GM21423 (cell line): ENCODE measurements at regions not wholly inside any gene's neighbourhood (a gene's known extent, or its start where the extent isn't known, plus 50 kb on each side); places are given as distances from the start of the nearest gene placed in this dataset.

Source experiments
- ATAC-seq: cut with Tn5 transposase; IDR thresholded peaks from one replicate; pipeline ENCODE4 v1.9.1; 2021; ENCODE audit warnings: mild to moderate bottlenecking, moderate library complexity; ENCODE audit not compliant: unreplicated experiment

DNA sequence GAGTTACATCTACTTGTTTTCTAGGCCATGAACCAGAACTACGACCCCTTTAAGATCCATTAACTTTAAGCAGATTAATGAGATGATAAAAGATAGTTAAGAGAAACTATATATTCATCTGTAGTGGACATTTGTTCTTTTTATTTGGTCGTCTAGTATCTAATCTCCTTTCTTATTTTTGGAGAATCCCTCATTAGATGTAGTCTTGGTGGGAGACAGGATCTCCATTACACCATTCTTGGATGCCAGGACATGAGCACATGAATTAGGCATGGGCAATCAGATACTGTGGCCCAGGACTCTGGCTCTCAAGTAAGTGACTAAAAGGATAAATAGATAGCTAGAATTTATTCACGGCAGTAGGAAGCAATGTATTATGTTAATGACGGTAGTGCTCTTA, 245.0 kb downstream of the ATP23 start:
- ATAC-seq = no peak

DNA sequence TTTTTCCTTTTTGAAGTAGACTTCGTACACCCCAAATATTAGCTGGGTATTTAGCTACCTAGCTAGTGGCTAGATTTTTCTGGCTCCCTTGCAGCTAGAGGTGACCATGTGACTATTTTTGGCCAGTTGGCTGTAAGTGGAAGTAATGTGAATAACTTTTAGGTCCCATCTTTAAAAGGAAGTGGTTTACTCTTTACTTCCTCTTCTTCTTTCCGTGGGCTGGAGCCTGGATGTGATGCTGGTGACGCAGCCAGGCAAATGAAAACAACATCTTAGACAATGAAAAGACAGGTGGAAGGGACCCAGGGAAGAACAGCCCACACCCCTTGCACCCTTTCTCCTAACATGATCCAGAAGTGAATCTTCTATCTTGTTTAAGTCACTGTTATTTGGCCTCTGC, 245.5 kb downstream of the ATP23 start:
- no peak for ATAC-seq

- ATAC-seq = no peak
Observed at GRCh38 chr12:58189030-58189429, 247.7 kb downstream of the ATP23 start.

DNA sequence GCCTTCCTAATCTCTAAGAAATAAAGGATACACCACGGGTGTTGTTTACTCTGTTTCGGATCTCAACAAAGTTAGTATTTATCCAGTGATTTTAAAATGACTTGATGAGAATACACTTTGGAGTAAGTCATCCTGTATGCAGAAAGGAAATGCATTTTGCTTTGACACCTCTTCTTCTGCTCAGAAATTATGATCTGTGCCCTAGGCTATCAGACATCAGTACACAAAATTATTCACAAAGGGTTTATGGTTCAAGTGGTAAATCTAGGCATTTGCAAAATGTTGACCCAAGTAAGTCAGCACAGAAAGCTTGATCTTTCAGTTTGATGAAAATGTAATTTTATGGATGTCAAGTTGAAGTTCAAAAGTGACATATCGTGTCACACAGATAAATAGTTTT, 248.5 kb downstream of the ATP23 start:
- no peak for ATAC-seq

DNA sequence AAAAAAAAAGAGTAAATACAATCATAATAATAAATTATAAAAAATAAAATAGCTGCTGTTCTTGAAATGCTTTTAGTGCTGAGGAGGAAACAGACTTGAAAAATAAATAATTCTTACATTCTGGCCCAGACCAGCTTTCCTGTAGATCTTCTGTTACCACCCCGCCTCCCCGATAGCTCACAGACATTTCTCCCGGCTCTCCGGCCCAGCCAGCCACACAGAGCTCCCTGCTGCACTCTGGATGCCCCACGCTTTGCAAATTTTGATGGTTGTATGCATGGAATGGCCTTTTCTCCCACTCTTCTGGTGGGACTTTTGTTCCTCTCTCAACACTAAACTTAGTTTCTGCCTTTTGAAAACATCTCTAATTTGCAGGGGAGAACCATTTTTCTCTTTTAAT, 249.3 kb downstream of the ATP23 start:
- ATAC-seq = no peak

- ATAC-seq = no peak
Observed at GRCh38 chr12:58196971-58197370, 255.6 kb downstream of the ATP23 start.

GRCh38 chr12:58202933-58203718, 261.8 kb downstream of the ATP23 start:
- ATAC-seq = no peak

GRCh38 chr12:58204071-58204470, 262.7 kb downstream of the ATP23 start:
- no peak for ATAC-seq

- ATAC-seq = no peak
Observed at GRCh38 chr12:58206876-58207275, 265.5 kb downstream of the ATP23 start.

DNA sequence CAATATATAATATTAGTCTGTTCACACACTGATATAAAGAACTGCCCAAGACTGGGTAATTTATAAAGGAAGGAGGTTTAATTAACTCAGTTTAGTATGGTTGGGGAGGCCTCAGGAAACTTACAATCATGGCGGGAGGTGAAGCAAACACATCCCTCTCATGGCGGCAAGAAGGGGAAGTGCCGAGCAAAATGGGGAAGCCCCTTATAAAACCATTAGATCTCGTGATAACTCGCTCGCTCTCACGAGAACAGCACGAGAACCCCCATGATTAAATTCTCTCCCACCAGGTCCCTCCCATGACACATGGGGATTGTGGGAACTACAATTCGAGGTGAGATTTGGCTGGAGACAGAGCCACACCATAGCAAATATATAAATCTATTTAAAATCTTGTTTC, 269.8 kb downstream of the ATP23 start:
- ATAC-seq = no peak

- ATAC-seq = no peak
Observed at GRCh38 chr12:58217130-58217529, 275.8 kb downstream of the ATP23 start.

- ATAC-seq = no peak
Observed at GRCh38 chr12:58224536-58225105, 283.3 kb downstream of the ATP23 start.

DNA sequence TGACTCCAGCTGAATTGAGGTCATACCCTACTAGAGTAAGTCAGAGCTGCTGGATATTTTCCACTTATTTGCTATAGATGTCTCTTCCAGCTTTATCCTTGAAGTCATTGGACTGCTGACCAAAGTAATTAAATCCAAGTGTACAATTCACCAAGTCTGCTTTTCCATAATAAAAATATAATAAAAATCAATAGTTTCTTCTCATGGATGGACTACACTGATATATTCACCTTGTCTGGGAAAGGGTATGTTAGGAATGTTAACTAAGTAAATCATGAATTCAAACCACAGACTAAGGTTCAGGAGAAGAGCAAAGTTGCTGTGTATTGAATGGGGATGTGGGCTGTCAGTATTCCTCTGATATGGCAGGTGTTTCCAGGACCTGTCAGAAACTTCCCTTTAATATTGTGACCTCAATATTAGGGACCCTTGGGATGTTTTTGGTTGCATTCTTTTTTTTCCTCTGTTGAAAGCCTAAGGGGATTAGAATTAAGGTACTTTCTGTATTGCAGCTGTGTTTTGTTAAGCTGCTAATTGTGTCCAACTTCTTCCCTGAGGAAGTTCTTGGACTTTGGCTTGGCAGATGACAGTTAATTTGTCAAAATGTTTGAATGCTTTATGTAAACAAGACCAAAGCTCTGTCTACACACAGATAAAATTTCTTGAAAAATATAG, 284.0 kb downstream of the ATP23 start:
- no peak for ATAC-seq

DNA sequence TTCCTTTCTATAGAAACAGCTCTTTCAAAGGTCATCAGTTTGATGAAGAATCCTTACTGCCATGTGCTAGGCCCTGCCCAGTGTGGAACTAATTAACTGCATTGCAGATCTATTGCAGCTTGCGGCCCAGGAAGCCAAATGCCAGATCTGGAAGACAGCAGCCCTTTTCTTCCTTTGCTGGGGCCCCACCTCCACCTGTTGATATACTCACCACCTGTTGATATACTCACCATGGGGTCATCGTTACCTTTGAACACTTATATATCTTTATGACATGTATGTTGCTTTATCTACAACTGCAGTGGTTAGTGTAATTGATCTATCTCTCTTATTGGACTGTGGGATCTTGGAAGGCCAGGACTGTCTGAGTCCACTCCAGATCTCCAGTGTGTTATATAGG, 292.5 kb downstream of the ATP23 start:
- no peak for ATAC-seq

GRCh38 chr12:58238411-58238810, 297.0 kb downstream of the ATP23 start:
- no peak for ATAC-seq

GRCh38 chr12:58241099-58241498, 299.7 kb downstream of the ATP23 start:
- no peak for ATAC-seq

DNA sequence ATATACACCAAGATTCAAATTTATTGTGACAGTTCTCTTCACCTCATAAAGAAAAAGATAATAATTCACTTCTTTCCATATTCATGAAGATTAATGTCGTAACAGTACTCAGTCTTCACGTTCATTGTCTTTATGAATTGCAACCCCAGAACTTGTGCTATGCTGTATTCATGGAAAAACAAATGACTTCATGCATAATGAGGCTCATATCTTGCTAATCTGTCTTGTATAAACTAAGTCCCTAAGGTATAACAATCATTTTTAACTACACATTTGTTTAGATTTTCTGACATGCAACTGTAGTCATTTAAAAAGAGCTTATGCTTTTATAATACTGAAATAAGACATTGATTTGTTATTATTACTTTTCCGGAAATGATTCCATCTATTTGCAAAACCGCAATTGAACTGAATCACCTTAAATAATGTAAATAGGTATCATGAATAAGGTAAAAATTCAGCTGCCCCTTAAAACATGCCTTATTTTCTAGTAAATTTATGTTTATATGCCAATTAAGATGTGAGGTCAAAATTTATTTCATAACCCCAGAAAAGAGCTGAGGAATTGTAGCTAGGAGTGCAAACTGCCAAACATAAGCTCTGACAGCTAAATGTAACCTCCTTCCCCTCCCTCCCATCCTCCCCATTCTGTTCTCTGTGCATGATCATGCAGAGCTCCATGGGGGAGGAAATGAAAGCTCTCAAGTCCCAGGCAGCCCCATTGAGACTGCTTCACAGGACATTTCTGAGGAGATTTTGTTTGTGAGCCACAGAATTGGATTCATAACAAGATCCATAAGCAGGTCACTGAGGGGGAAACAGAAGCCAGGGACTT, 301.6 kb downstream of the ATP23 start:
- no peak for ATAC-seq

DNA sequence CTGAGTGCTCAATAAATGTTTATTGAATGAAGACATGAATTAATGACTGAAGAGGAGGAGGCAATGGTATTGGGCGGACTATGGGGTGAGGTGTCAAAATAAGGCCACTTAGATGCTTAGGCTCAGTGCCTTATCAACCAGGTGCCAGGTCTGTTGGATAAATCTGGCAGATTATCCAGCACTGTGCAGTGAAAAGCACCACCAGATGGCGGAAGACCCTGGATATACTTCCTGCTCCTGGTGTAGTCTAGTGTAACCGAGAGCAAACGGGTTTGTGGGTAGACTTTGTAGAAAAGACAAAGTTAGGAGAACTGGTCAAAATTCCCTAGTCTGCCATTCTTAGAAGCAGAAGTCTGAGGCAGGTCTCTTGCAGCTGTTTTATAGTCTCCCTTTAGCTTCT, 306.3 kb downstream of the ATP23 start:
- ATAC-seq = no peak

GRCh38 chr12:58248599-58248998, 307.2 kb downstream of the ATP23 start:
- ATAC-seq = no peak

DNA sequence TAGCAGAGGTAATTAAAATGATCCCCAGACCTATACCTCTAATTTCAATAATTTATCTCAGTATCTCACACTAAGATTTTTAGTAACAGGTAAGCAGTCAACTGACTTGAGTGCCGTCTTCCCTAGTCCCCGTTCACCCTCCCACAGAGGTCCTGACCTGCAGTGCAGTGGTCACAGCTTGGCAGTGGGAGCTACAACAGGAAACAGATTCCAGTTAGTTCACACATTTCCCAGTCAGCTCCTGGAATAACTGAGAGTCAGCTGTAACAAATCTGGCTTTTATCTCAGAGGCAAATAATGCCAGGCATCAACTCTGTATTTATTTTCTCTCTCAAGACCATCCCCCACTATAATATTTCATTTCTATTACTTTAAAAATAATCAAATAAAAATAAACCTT, 308.2 kb downstream of the ATP23 start:
- no peak for ATAC-seq

GRCh38 chr12:58250077-58250476, 308.7 kb downstream of the ATP23 start:
- no peak for ATAC-seq
